ENCODE measurements at regions not wholly inside any gene's neighbourhood (a gene's known extent, or its start where the extent isn't known, plus 50 kb on each side); places are given as distances from the start of the nearest gene placed in this dataset.

- TF ChIP-seq, protein P1, sequence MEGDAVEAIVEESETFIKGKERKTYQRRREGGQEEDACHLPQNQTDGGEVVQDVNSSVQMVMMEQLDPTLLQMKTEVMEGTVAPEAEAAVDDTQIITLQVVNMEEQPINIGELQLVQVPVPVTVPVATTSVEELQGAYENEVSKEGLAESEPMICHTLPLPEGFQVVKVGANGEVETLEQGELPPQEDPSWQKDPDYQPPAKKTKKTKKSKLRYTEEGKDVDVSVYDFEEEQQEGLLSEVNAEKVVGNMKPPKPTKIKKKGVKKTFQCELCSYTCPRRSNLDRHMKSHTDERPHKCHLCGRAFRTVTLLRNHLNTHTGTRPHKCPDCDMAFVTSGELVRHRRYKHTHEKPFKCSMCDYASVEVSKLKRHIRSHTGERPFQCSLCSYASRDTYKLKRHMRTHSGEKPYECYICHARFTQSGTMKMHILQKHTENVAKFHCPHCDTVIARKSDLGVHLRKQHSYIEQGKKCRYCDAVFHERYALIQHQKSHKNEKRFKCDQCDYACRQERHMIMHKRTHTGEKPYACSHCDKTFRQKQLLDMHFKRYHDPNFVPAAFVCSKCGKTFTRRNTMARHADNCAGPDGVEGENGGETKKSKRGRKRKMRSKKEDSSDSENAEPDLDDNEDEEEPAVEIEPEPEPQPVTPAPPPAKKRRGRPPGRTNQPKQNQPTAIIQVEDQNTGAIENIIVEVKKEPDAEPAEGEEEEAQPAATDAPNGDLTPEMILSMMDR (IDR thresholded peaks at IDR 0.05; ENCODE audit: extremely low read depth in 1 of 2, insufficient read depth in 1 of 2, low read depth in 1 of 2, low read length in 2 of 2), result no peak
- TF ChIP-seq, protein P2, sequence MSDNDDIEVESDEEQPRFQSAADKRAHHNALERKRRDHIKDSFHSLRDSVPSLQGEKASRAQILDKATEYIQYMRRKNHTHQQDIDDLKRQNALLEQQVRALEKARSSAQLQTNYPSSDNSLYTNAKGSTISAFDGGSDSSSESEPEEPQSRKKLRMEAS (IDR thresholded peaks at IDR 0.05; ENCODE audit: insufficient read depth, insufficient read length), result no peak
- TF ChIP-seq GATA2 (IDR thresholded peaks at IDR 0.05; ENCODE audit: insufficient read depth, insufficient read length, low read depth, low read length), result no peak
- TF ChIP-seq POLR2A (IDR thresholded peaks at IDR 0.05; ENCODE audit: low read depth, low read length), result no peak
- TF ChIP-seq EZH2 (IDR thresholded peaks at IDR 0.05; ENCODE audit: borderline replicate concordance, low read depth, low read length, severe bottlenecking), result no peak
These were observed 680.5 kb upstream of the API5 start for GRCh38 chr11:42631220-42631843.

All from endothelial cell of umbilical vein (primary cell).